ENCODE measurements at regions not wholly inside any gene's neighbourhood (a gene's known extent, or its start where the extent isn't known, plus 50 kb on each side); places are given as distances from the start of the nearest gene placed in this dataset.

GRCh38 chr2:236815746-236816145 lies 246.1 kb downstream of the ACKR3 start:
- DNase-seq (no peak), ATAC-seq (ENCODE audit: poor library complexity) (no peak)
- intact Hi-C loops (cut with DNase I, micrococcal nuclease) = no loop called here
- ChIA-PET POLR2A (no interaction called here), CTCF (no interaction called here)
- TF ChIP-seq CTCF (IDR thresholded peaks at IDR 0.05) = no peak
- H3K27me3 ChIP-seq (ENCODE audit: control insufficient read depth in 1 of 2, insufficient read depth in 2 of 2, low read length in 2 of 2) = peaks cover 0 to 3% of the 10 kb centered on the region in 2 experiments
- H3K4me1 Mint-ChIP-seq (ENCODE audit: low read depth) = no peaks in the 10 kb centered on the region
- H3K36me3 ChIP-seq (ENCODE audit: insufficient read depth, low read length) = no peaks in the 10 kb centered on the region
- H3K27ac Mint-ChIP-seq = no peak overlapping the region
- H3K27ac ChIP-seq (ENCODE audit: low read depth in 1 of 2, low read length in 2 of 2) = no peak overlapping the region
- no peaks in the 10 kb centered on the region for H3K27me3 Mint-ChIP-seq
- no peaks in the 10 kb centered on the region for H3K36me3 Mint-ChIP-seq (ENCODE audit: low read depth)
- no peak overlapping the region for H3K4me3 ChIP-seq (ENCODE audit: low read length)
- no peak overlapping the region for H3K4me3 Mint-ChIP-seq
- H3K9me3 ChIP-seq (ENCODE audit: control insufficient read depth in 1 of 2, insufficient read depth in 1 of 2, low read length in 2 of 2) = peaks cover 0 to 5% of the 10 kb centered on the region in 2 experiments
- H3K4me1 ChIP-seq (ENCODE audit: insufficient read depth, low read length) = no peaks in the 10 kb centered on the region
- no peaks in the 10 kb centered on the region for H3K9me3 Mint-ChIP-seq

- DNase-seq (no peak), ATAC-seq (ENCODE audit: poor library complexity) (no peak)
- Mint-ChIP-seq H3K36me3 (ENCODE audit: low read depth) (no peaks in the 10 kb centered on the region), H3K27ac (no peak overlapping the region), H3K9me3 (no peaks in the 10 kb centered on the region), H3K4me3 (no peak overlapping the region), H3K27me3 (no peaks in the 10 kb centered on the region), H3K4me1 (ENCODE audit: low read depth) (no peaks in the 10 kb centered on the region)
- H3K4me3 ChIP-seq (ENCODE audit: low read length) = no peak overlapping the region
- ChIA-PET POLR2A (no interaction called here), CTCF (no interaction called here)
- H3K4me1 ChIP-seq (ENCODE audit: insufficient read depth, low read length) = no peaks in the 10 kb centered on the region
- no peak overlapping the region for H3K27ac ChIP-seq (ENCODE audit: low read depth in 1 of 2, low read length in 2 of 2)
- H3K36me3 ChIP-seq (ENCODE audit: insufficient read depth, low read length) = no peaks in the 10 kb centered on the region
- peaks cover 0 to 5% of the 10 kb centered on the region in 2 experiments for H3K9me3 ChIP-seq (ENCODE audit: control insufficient read depth in 1 of 2, insufficient read depth in 1 of 2, low read length in 2 of 2)
- peaks cover 0 to 3% of the 10 kb centered on the region in 2 experiments for H3K27me3 ChIP-seq (ENCODE audit: control insufficient read depth in 1 of 2, insufficient read depth in 2 of 2, low read length in 2 of 2)
- intact Hi-C loops (cut with DNase I, micrococcal nuclease) = no loop called here
- TF ChIP-seq CTCF (IDR thresholded peaks at IDR 0.05) = no peak
Observed at GRCh38 chr2:236816197-236817170, 246.9 kb downstream of the ACKR3 start.

- ChIA-PET POLR2A (no interaction called here), CTCF (no interaction called here)
- H3K27ac ChIP-seq (ENCODE audit: low read depth in 1 of 2, low read length in 2 of 2) = no peak overlapping the region
- H3K36me3 ChIP-seq (ENCODE audit: insufficient read depth, low read length) = no peaks in the 10 kb centered on the region
- ATAC-seq (ENCODE audit: poor library complexity) = no peak
- peaks cover 0 to 9% of the 10 kb centered on the region in 2 experiments for H3K9me3 ChIP-seq (ENCODE audit: control insufficient read depth in 1 of 2, insufficient read depth in 1 of 2, low read length in 2 of 2)
- Mint-ChIP-seq H3K4me1 (ENCODE audit: low read depth) (no peaks in the 10 kb centered on the region), H3K4me3 (no peak overlapping the region), H3K36me3 (ENCODE audit: low read depth) (no peaks in the 10 kb centered on the region), H3K27me3 (no peaks in the 10 kb centered on the region), H3K9me3 (no peaks in the 10 kb centered on the region), H3K27ac (no peak overlapping the region)
- H3K4me3 ChIP-seq (ENCODE audit: low read length) = no peak overlapping the region
- intact Hi-C loops (cut with DNase I, micrococcal nuclease) = no loop called here
- DNase-seq = no peak
- H3K4me1 ChIP-seq (ENCODE audit: insufficient read depth, low read length) = no peaks in the 10 kb centered on the region
- no peak for TF ChIP-seq CTCF (IDR thresholded peaks at IDR 0.05)
- peaks cover 0 to 3% of the 10 kb centered on the region in 2 experiments for H3K27me3 ChIP-seq (ENCODE audit: control insufficient read depth in 1 of 2, insufficient read depth in 2 of 2, low read length in 2 of 2)
Observed at GRCh38 chr2:236818281-236819045, 248.8 kb downstream of the ACKR3 start.

Measured in CD4-positive, alpha-beta T cell (primary cell).